NCI-H2029 (cell line): ENCODE measurements at regions not wholly inside any gene's neighbourhood (a gene's known extent, or its start where the extent isn't known, plus 50 kb on each side); places are given as distances from the start of the nearest gene placed in this dataset.
"Not testable (repeated sequence)": the region's sequence is repeated elsewhere in the genome, so short reads cannot be mapped to it uniquely, and the experiment has no call there.

Experiments used
- DNase-seq: peaks from one replicate; lab custom pipeline; 2025; lab: John Stamatoyannopoulos, UW

DNA sequence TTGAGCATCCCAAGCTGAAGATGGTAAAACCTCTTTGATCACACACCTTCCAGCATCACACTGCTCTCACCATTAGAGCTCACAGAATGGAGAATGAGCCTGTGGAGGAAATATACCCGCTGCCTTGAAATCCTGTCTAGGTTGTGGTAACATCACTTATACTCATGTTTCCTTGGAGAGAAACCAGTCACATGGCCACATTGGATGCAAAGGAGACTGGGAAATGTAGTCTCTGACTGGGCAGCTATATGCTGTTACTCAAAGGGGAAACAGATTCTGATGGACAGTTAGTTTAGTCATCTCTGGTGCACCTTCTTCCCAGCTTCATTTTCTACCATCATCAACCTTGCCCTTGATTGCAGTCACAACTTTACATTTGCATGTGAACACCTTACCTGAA, 286.3 kb downstream of the ANKRD50 start:
- DNase-seq, result no peak

DNA sequence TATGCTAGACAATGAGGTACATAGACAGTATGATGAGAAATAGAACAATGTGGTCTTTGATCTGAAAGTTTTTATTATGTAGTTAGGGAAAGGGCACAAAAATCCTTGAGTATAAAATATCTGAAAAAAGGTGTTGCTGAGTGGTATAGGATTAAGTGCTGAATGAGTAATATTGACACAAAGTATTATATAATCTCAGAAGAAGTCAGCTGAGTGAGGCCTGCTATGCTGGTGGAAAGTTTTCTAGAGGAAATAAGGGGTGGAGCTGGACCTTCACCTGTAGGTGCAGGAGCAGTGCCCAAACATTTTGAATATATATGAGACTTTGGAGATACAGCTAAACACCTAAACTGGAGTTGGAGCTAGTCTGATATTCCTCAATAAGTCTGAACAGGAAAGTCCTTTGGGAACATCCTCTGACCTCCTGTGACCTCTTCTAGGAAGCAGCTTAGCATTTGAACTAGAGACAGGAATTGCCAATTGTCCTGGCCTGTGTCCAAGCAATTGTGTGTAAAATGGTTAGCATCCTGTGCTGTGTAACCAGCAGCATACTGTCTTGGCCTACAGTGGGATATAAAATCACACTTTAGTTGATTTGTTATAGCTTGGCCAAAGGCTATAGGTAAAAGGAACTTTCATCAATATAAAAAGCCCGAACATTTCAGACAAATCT, 285.3 kb downstream of the ANKRD50 start:
- no peak for DNase-seq

DNA sequence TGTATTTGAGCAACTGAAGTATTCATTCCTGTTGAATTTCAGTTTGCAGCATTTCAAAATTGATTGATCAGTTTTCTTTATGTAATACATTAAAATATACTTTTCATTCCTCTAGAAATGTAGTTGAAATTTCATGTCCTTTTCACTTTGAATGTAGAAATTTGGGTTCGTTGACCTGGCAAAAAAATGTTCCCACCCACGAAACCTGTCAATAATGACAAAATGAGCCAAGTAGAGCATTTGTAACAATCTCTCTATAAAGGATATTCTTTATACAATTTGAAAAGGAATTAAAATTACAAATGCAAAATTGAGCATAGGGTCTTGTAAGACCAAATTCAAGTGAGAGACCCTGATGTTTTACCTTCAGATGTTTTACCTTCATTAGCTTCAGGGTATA, 283.9 kb downstream of the ANKRD50 start:
- DNase-seq, result no peak

DNA sequence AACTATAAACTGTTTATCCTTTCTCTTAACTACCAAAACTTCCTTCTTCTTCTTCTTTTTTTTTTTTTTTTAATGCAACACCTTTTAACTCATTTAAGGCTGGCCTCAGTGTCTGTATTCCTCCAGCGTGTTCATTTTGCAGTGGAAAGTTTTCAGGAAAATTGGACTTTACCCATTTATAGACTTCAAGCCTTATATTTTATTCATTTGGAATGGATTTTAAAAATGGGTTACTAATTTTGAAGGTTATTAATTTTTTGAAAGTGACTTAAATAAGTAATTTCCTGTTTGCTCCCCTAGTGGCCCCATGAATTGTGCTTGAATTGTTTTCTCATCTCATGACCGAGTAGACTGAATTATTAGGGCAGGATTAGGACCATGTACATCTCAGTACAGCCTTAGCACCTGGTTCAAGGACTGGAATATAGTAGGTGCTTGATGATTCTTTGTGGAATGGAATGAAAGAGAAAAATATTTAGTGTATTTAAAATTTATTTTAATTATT, 282.7 kb downstream of the ANKRD50 start:
- no peak for DNase-seq

DNA sequence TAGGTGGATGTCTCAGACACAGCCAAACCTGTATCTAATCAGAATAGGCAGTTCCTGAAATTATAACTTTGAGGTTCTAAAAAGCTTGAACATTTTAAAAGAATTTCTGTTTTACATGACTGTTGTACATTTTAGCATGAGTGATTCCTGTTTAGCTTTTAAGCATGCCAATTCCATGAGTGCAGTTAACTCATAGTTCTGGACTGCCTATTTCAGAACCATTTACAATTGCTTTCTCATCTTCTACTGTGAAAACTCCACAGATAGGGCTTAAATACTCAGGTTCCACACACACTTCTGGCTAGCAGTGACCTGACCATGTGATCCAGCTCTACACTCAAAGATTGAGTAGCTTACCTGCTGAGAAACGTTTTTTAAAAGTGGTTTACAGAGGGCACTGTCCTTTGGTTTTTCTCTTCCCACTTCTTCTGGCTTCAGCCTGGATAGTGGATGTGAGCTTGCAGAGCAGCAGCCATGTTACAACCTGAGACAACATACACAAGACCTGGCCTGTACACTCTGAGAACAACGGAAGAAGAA, 280.8 kb downstream of the ANKRD50 start:
- no peak for DNase-seq

DNA sequence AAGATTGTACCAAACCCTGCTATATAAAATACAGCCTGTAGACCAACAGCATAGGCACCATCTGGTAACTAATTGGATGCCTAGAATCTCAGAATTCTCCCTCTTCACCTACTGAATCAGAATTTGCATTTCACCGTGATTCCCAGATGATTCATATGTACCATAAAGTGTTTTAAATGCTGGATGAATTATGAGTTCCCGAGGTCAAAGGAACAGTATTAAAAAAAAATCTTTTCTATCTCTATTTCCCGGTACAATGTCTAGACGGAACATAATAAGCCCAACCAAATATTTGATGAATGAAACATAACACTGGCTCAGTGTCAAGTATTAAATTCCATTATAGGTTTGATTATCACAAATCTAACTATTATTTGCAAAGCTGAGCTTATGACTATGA, 280.0 kb downstream of the ANKRD50 start:
- no peak for DNase-seq

DNA sequence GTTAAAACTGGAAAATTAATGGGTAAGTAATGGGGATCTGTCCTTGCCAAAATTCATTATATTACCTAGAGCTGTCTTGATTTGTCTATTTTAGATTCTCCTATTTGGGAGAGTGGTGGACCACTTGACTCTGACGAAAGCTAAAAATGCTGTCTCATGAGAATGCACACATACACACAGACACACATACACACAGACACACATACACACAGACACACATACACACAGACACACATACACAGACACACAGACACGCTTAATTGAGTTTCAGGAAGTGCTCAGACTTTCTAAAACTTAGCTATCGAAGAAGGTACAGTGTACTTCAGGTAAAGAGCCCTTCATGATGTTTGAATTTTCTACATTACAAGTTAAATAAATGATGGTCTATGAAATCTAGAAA, 279.5 kb downstream of the ANKRD50 start:
- DNase-seq, result no peak

DNA sequence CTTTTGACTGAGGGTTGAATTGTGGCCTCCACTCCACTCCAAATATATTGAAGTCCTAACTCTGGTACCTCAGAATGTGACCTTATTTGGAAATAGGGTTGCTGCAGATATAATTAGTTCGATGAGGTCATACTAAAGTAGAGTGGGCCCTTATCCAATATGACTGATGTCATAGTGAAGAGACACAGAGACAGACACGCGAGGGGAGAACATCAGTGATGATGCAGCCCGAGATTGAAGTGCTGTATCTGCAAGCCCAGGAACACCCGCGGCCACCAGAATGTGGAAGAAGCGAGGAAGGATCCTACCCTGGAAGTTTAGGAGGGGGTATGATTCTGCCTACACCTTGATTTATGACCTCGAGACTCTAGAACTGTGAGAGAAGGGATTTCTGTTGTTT, 279.0 kb downstream of the ANKRD50 start:
- DNase-seq, result peak; percentile 4

DNA sequence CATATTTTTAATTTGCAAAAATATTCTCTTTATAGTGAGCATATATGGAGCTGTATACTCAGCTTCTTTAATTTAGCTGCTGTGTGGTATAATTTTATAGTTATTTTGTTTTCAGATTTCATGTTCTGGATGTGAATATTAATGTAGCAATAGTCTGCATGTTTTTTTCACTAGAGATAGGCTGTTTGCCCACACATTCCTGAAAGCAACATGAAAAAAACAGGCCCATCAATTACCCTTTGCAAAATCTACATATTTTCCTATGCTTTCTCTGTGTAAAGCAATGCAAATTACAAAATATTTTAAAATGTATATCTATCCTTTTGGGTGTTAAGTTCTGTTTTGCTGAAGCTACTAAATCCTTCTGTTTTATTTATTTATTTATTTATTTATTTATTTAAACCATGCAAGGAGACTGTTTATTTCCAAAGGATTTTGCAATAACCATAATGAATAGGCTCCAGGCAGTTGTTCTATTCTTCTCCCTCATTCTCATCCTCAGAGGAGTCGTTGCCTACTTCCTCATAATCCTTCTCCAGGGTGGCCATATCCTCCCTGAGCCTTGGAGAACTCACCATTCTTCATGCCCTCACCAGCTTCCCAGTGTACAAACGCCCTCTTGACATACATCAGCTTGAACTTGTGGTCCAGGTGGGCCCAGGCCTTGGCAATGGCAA, 277.1 kb downstream of the ANKRD50 start:
- DNase-seq, result no peak

DNA sequence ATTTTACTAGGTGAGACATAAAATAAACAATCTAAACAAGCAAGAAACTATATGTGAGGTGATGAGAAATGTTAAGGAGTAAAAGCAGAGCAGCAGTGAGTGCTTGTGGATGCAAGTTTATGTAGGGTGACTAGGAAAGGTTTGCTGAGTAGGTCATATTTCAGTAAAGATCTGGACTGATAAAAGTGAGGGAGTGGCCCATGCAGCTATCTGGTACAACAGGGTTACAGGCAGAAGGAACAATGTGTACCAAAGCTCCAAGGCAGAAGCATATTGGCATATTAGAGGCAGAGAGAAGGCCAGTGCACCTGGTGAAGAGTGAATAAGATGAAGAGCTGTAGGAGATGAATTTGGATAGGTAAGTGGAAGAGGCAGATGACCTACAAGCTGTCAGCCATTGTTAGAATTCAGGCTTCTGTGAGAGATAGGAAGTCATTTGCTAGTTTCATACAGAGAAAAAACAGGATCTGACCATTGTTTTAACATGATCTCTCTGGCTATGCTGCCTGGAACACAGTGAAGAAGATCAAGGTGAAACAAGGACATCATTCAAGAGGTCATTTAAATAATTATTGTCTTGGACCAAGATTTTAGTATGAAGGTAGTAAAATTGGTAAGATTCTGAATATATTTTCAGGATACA, 274.6 kb downstream of the ANKRD50 start:
- no peak for DNase-seq

DNA sequence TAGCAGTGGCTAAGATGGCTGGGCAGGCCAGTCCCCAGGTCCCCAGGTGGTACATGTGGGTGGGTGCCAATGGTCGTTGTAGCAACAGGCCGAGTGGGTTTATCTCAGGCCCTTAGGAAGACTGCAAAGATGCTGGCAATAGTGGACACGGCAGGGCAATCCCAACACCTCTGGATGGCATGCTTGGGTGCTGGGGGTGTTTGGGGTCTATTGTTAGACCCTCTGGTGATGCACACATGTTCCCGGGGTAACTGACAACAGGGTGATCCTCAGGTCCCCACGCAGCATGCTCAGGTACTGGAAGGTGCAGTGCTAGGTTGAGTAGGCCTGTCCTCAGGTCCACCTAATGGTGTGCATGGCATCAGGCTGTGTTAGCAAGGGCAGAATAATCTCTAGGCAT, 267.5 kb downstream of the ANKRD50 start:
- DNase-seq, result no peak

DNA sequence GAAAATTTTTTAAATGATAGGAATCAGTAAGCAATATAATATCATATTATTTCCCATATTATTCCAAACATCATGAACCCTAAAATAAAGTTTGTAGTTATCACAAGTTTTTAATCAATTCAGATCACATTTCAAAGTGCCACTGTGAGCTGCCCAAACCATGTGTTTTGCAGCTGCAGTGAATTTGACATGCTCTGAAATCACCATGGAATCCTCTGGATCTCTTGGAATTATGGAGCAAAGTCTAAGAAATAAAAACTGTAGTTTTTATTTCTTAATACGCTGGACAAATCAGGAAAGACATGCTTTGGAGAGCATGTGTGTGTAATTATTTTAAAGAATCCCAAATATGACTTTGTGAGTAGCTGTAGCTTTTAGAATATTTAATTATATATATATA, 262.7 kb downstream of the ANKRD50 start:
- no peak for DNase-seq

DNA sequence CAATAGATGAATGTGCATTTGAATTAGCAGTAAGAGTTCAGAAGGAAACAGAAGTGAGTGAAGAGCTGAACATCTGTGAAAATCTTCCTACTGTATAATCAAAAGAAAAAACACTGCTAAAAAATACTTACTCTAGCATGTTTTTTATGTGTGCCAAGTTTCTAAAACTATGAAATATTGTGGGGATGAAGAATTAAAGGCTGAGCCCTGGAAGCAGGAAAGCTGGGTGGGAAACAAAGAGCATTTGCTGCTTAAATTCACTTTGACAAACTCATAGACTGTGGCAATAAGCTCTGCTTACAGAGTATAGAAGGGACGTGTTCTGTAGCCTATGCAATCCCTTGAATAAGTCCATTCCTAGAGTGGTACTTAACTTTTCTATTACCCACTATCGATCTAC, 261.7 kb downstream of the ANKRD50 start:
- DNase-seq, result no peak

DNA sequence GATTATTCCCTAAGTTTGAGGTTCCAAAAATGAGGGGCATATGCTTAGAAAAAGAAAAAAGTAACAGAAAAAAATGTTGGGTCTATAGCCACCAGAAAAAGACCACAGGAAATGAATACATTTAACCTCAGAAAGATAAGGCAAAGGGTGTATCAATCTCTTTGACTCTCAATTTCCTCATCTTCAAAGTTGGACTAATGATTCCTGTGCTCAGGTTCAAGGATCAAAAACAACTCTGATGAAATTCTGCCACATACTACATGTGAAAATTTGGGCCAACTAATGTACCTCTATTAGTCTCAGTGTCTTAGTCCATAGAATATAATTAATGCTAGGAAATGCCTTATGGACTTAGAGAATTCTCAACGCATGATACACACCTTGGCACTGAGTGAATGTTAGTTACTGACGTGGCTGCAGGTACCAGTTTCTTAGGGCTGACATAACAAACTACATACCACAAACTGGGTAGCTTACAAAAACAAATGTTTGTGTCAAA, 257.7 kb downstream of the ANKRD50 start:
- no peak for DNase-seq

DNA sequence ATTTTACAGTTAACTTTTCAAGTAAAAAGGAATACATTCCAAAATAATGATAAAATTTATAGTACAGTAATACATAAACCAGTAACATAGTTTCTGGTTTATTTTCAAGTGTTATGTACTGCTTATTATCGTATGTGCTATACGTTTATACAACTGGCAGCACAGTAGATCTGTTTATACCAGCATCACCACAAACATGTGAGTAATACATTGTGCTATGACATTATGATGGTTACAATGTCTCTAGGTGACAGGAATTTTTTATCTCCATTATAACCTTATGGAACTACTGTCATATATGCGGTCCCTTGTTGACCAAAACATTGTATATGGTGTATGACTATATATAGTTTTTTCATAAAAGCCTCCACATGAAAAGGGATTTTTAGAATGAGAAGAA, 256.9 kb downstream of the ANKRD50 start:
- no peak for DNase-seq

DNA sequence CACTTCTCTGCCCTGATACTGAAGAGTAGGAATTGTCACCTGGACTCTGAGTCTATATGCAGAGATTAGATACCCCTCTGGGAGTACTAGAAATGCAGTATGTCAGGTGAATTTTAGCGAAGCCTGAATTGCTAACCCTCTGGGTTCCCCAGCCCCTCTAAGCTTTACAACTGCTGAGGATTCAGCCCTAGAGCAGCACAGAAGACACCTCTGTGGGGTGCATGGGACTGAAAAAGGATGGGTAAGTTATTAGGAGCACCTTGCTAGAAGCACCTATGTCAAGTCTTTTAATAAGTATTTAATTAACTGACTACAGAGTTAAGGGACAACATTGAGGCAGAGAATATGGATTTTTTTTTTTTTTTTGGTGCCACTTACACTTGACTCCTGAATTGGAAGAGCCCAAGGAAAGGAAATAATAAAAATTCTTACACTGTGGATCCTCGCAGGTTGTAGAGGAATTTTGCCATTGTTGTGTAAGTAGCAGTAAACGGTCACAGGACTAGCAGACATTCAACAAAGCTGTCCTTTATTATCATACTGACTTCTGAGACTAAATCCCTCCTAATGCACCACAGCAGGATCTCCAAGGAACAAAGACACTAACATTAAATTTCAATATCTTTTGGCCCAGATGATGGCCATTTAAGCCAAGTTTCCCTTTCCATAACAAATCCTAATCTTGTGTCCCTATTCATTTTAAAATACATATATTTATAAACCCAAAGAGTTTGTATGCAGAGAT, 253.2 kb downstream of the ANKRD50 start:
- no peak for DNase-seq

DNA sequence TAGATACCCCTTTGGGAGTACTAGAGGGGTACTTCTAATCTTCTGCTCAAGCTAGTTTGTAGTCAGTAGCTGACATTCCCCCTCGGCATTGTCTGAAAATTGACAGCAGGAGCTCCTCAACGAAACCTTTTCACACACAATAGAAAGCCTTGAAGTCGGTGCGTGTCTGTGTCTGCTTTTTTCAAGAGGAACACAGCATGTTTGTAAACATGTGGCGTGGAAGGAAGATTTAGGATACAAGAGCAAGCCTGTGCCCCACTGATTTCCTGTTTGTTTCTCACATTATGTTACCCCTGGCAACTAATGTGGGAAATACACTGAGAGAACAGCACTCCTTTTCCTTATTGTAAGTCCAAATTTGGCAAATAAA, 252.6 kb downstream of the ANKRD50 start:
- DNase-seq, result no peak

DNA sequence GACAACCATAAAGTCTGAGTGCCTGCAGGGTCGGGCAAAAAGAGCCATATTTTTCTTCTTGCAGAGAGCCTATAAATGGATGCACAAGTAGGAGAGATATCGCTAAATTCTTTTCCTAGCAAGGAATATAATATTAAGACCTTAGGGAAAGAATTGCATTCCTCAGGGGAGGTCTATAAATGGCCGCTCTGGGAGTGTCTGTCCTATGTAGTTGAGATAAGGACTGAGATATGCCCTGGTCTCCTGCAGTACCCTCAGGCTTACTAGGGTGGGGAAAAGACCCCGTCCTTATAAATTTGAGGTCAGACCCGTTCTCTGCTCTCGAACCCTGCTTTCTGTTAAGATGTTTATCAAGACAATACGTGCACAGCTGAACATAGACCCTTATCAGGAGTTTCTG, 250.9 kb downstream of the ANKRD50 start:
- DNase-seq, result not testable (repeated sequence)

DNA sequence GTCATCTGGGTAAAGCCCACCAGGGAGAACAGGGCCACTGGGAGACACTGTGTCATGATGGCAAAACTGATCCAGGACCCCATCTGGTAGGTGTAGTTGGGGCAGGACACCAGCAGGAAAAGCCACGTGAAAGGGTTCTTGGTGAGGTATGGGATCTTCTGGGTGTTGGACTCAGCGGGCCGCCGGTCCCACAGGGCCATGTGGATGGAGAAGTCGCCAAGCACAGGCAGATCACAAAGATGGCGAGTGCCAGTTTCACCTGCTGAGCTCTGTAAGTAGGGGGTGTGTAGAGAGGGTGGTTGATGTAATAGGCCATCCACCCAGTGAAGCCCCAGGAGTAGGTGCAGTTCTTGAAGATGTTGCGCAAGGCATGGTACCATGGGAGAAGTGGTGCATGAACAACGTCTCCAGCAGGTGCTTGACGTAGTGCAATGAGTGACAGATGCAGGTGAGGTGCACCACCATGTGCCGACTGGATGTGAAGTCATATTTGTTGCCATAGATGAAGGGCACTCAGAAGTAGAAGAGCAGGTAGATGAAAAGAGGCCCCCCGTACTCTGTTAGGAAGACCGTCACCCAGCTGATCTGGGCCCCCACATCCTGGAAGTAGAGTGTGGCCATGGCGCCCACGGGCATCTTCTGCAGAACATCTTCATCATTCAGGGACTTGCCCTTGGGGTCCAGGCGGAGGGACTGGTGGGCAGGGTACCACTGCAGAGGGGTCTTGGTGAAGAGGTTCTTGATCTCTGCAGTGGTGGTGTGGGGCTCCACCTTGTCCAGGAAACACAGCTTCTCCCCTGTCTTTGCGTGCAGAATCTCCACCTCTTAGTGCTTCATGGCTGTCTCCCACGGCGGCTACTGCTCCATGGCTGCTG, 249.3 kb downstream of the ANKRD50 start:
- DNase-seq, result no peak

DNA sequence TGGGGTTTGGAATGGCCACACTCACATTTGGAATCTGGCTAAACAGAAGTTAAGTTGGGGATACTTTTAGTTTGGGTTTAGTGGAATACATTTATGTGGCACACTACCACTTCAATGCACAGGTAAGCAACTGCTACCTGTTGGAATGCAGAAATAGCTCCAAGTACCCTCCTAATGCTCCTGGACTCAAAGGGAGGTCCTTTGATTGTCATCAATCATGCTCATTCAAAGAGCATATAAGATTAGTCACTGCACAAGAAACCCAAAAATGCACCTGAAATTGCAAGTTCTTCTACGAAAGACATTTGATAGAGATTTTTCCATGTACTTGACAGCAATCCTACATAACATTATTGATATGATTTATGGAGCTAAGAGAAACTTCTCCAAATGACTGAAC, 247.7 kb downstream of the ANKRD50 start:
- no peak for DNase-seq

DNA sequence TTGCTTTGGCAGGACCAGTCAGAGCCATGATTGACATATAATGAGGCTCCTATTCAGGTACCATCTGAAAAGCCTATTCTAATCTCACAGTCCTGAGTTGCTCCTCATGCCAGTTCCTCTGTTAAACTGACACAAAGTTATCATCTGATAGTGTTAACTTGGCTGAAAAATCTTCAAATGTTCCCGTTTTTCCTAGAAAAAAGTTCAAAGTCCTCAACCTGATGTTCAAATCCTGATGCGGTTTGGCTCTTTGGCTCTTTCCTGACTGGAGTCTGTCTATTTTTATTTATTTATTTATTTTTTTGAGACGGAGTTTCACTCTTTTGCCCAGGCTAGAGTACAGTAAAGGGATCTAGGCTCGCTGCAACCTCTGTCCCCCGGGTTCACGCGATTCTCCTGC, 244.2 kb downstream of the ANKRD50 start:
- DNase-seq, result no peak
